ENCODE measurements at regions not wholly inside any gene's neighbourhood (a gene's known extent, or its start where the extent isn't known, plus 50 kb on each side); places are given as distances from the start of the nearest gene placed in this dataset.

DNA sequence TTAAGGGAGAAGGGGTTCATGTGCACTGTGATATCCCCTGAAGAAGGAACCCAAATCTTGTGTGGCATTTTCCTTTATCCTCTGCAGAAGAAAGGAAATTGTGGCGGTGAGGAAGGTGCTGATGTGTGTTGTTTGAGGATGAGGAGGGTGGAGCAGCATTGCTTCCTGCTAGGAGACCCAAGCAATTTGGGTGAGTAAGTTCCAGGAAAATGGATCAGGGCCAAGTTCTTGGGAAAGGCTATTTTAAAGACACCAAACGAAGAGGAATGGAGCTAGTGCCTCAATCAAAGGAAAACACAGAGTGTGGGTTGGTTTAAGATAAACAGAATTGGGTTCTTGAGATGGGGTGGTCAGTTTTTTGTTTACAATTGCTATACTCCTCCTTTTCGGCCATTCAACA lies 86.7 kb upstream of the MARK1 start:
- H4K20me1 ChIP-seq (ENCODE audit: insufficient read depth, low read length), result no peaks in the 10 kb centered on the region
- H3K4me2 ChIP-seq (ENCODE audit: insufficient read depth, low read length), result no peak overlapping the region
- no peaks in the 10 kb centered on the region for H3K4me1 ChIP-seq (ENCODE audit: insufficient read depth, low read length)
- no peak overlapping the region for H3K27ac ChIP-seq (ENCODE audit: low read depth, low read length)
- DNase-seq (ENCODE audit: insufficient read length, low spot score, missing footprints), result no peak
- no peak overlapping the region for H2AFZ ChIP-seq (ENCODE audit: low read length)
- no peaks in the 10 kb centered on the region for H3K36me3 ChIP-seq (ENCODE audit: insufficient read depth, low read length)
- H3K79me2 ChIP-seq (ENCODE audit: insufficient read depth, low read length), result no peaks in the 10 kb centered on the region
- TF ChIP-seq, protein P1, sequence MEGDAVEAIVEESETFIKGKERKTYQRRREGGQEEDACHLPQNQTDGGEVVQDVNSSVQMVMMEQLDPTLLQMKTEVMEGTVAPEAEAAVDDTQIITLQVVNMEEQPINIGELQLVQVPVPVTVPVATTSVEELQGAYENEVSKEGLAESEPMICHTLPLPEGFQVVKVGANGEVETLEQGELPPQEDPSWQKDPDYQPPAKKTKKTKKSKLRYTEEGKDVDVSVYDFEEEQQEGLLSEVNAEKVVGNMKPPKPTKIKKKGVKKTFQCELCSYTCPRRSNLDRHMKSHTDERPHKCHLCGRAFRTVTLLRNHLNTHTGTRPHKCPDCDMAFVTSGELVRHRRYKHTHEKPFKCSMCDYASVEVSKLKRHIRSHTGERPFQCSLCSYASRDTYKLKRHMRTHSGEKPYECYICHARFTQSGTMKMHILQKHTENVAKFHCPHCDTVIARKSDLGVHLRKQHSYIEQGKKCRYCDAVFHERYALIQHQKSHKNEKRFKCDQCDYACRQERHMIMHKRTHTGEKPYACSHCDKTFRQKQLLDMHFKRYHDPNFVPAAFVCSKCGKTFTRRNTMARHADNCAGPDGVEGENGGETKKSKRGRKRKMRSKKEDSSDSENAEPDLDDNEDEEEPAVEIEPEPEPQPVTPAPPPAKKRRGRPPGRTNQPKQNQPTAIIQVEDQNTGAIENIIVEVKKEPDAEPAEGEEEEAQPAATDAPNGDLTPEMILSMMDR (IDR thresholded peaks at IDR 0.05; ENCODE audit: extremely low read depth, low read depth, low read length), result no peak
- no peak overlapping the region for H3K4me3 ChIP-seq (ENCODE audit: insufficient read depth, low read length)
- H3K27me3 ChIP-seq (ENCODE audit: insufficient read depth, low read length), result no peaks in the 10 kb centered on the region
- H3K9me3 ChIP-seq (ENCODE audit: low read depth, low read length), result no peaks in the 10 kb centered on the region

DNA sequence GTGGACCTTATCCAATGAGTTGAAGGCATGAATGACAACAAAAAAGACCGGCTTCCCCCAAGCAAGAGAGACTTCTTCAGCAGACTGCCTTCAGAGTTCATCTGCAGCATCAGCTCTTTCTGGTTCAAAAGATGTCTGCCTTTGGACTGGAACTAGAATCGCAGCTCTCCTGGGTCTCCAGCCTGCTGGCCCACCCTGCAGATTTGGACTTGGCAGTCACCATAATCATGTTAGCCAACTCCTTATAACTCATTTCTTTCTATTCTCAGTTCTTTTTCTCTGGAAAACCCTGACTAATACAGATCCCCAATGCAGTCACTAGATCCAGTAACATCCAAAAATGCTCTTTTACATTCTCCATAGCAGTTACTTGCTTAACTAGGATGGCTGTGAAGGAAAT lies 89.2 kb upstream of the MARK1 start:
- H3K4me2 ChIP-seq (ENCODE audit: insufficient read depth, low read length), result no peak overlapping the region
- no peak overlapping the region for H2AFZ ChIP-seq (ENCODE audit: low read length)
- no peak overlapping the region for H3K27ac ChIP-seq (ENCODE audit: low read depth, low read length)
- DNase-seq (ENCODE audit: insufficient read length, low spot score, missing footprints), result no peak
- no peaks in the 10 kb centered on the region for H3K27me3 ChIP-seq (ENCODE audit: insufficient read depth, low read length)
- TF ChIP-seq, protein P1 (IDR thresholded peaks at IDR 0.05; ENCODE audit: extremely low read depth, low read depth, low read length), result no peak
- no peaks in the 10 kb centered on the region for H3K4me1 ChIP-seq (ENCODE audit: insufficient read depth, low read length)
- H3K9me3 ChIP-seq (ENCODE audit: low read depth, low read length), result no peaks in the 10 kb centered on the region
- H3K79me2 ChIP-seq (ENCODE audit: insufficient read depth, low read length), result no peaks in the 10 kb centered on the region
- no peaks in the 10 kb centered on the region for H3K36me3 ChIP-seq (ENCODE audit: insufficient read depth, low read length)
- no peaks in the 10 kb centered on the region for H4K20me1 ChIP-seq (ENCODE audit: insufficient read depth, low read length)
- no peak overlapping the region for H3K4me3 ChIP-seq (ENCODE audit: insufficient read depth, low read length)

DNA sequence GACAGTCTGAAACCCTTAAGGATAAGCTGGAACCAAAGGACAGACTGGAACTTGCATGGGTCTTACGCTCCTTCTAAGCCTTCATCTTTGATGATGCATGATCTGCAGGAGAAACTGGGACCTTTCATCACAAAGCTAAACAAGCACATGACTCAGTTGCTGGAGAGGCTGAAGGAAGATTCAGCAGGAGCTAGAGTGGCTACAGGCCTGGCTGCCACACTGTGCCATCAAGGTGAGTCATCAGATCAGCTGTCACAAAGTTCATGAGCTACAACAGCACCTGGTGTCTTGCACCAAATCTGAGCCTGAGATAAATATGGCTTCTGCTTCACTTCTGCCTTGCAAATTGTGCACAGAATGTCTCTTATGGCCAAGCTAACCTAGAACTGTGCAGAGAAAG lies 95.5 kb upstream of the MARK1 start:
- no peaks in the 10 kb centered on the region for H4K20me1 ChIP-seq (ENCODE audit: insufficient read depth, low read length)
- no peaks in the 10 kb centered on the region for H3K4me1 ChIP-seq (ENCODE audit: insufficient read depth, low read length)
- TF ChIP-seq, protein P1 (IDR thresholded peaks at IDR 0.05; ENCODE audit: extremely low read depth, low read depth, low read length), result no peak
- no peak overlapping the region for H3K4me2 ChIP-seq (ENCODE audit: insufficient read depth, low read length)
- H3K4me3 ChIP-seq (ENCODE audit: insufficient read depth, low read length), result no peak overlapping the region
- H3K27ac ChIP-seq (ENCODE audit: low read depth, low read length), result no peak overlapping the region
- H3K9me3 ChIP-seq (ENCODE audit: low read depth, low read length), result no peaks in the 10 kb centered on the region
- no peaks in the 10 kb centered on the region for H3K36me3 ChIP-seq (ENCODE audit: insufficient read depth, low read length)
- no peak overlapping the region for H2AFZ ChIP-seq (ENCODE audit: low read length)
- DNase-seq (ENCODE audit: insufficient read length, low spot score, missing footprints), result no peak
- no peaks in the 10 kb centered on the region for H3K27me3 ChIP-seq (ENCODE audit: insufficient read depth, low read length)
- no peaks in the 10 kb centered on the region for H3K79me2 ChIP-seq (ENCODE audit: insufficient read depth, low read length)

DNA sequence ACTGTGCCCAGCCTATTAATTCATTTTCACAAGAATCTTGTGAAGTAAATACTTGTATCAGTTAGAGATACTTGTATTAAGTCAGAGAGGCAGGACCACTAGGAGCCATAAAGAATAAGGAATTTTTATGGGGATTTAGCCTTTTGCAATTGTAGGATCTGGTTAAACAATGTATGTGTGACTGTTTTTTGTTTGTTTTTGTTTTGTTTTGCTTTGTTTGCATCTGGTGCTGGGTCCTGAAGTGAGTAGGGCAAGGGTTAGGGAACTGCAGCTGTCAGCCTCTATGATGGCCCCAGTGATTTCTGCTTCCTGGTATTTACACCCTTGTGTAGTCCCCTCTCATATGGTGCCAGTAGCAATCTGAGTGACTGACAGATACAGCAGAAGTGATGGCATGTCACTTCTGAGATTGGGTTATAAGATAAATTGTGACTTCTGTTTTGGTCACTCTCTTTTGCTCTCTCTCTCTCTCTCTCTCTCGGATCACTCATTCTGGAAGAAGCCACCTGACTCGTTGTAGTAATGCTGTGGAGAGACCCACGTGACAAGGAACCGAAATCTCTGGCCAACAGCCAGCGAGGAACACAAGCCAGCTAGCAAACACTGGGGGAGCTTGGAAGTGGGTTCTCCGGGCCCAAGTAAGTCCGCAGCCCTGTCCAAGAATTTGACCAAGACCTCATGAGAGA lies 96.2 kb upstream of the MARK1 start:
- TF ChIP-seq, protein P1 (IDR thresholded peaks at IDR 0.05; ENCODE audit: extremely low read depth, low read depth, low read length), result no peak
- Histone ChIP-seq H4K20me1 (ENCODE audit: insufficient read depth, low read length) (no peaks in the 10 kb centered on the region), H3K27ac (ENCODE audit: low read depth, low read length) (no peak overlapping the region), H3K79me2 (ENCODE audit: insufficient read depth, low read length) (no peaks in the 10 kb centered on the region), H3K4me1 (ENCODE audit: insufficient read depth, low read length) (no peaks in the 10 kb centered on the region), H3K4me2 (ENCODE audit: insufficient read depth, low read length) (no peak overlapping the region), H3K27me3 (ENCODE audit: insufficient read depth, low read length) (no peaks in the 10 kb centered on the region), H3K4me3 (ENCODE audit: insufficient read depth, low read length) (no peak overlapping the region), H3K9me3 (ENCODE audit: low read depth, low read length) (no peaks in the 10 kb centered on the region), H3K36me3 (ENCODE audit: insufficient read depth, low read length) (no peaks in the 10 kb centered on the region), H2AFZ (ENCODE audit: low read length) (no peak overlapping the region)
- DNase-seq (ENCODE audit: insufficient read length, low spot score, missing footprints), result no peak

Measured in osteoblast (primary cell).